CD14-positive monocyte (primary cell): ENCODE measurements at regions not wholly inside any gene's neighbourhood (a gene's known extent, or its start where the extent isn't known, plus 50 kb on each side); places are given as distances from the start of the nearest gene placed in this dataset.

Experiments
- DNase-seq, 3 donors: peaks; one replicate each; pipeline ENCODE4 v3.0.0-alpha.2; 2011 to 2022
- H2AFZ ChIP-seq: 2 replicates; pipeline ENCODE4 v1.6.0; 2012; ENCODE audit warnings: mild to moderate bottlenecking, low read depth, low read length, inconsistent platforms; ENCODE audit not compliant: insufficient read depth, poor library complexity, severe bottlenecking
- H3K27ac ChIP-seq, 2 donors: 1 replicate in 1 of 2; 2 replicates in 1 of 2; pipeline ENCODE4 v1.5.1; 2012 to 2013; ENCODE audit warnings: low read length in 2 of 2, control low read depth in 1 of 2, inconsistent platforms in 1 of 2, low read depth in 1 of 2, mild to moderate bottlenecking in 1 of 2
- H3K27me3 ChIP-seq, 2 donors: one replicate each; pipeline versions ENCODE4 v1.6.0 to v1.6.1; 2011 to 2013; ENCODE audit warnings: low read length in 2 of 2; ENCODE audit not compliant: control insufficient read depth in 2 of 2, insufficient read depth in 2 of 2
- H3K36me3 ChIP-seq, 2 donors: replicated peaks in 1 of 2; 1 replicate in 1 of 2; 2 replicates in 1 of 2; pipeline versions ENCODE4 v1.5.1 to v1.6.1; 2012 to 2013; ENCODE audit warnings: low read length in 2 of 2, control low read depth in 1 of 2, inconsistent platforms in 1 of 2, mild to moderate bottlenecking in 1 of 2; ENCODE audit not compliant: insufficient read depth in 2 of 2, control insufficient read depth in 1 of 2
- H3K4me1 ChIP-seq, 2 donors: 1 replicate in 1 of 2; 2 replicates in 1 of 2; pipeline versions ENCODE4 v1.5.1 to v1.6.1; 2012 to 2013; ENCODE audit warnings: low read length in 2 of 2, control low read depth in 1 of 2, inconsistent platforms in 1 of 2, mild to moderate bottlenecking in 1 of 2, moderate library complexity in 1 of 2; ENCODE audit not compliant: insufficient read depth in 2 of 2, control insufficient read depth in 1 of 2
- H3K4me2 ChIP-seq: replicated peaks from 2 replicates; pipeline ENCODE3; 2012; ENCODE audit warnings: low read length, moderate library complexity, mild to moderate bottlenecking; ENCODE audit not compliant: poor library complexity, severe bottlenecking; ENCODE audit errors: extremely low read depth
- H3K4me3 ChIP-seq, 3 experiments: fragments of 200-600 bp in 1 of 3; sonication (generic) in 1 of 3; replicated peaks in 1 of 3; 1 replicate in 2 of 3; 2 replicates in 1 of 3; pipeline ENCODE4 v1.5.1; 2011 to 2013; ENCODE audit warnings: low read length in 3 of 3, mild to moderate bottlenecking in 3 of 3, control low read depth in 2 of 3, low read depth in 2 of 3, inconsistent platforms in 1 of 3, moderate library complexity in 1 of 3
- H3K79me2 ChIP-seq: 2 replicates; pipeline ENCODE4 v1.6.0; 2012; ENCODE audit warnings: mild to moderate bottlenecking, control low read depth, inconsistent platforms, low read length, moderate library complexity; ENCODE audit not compliant: insufficient read depth
- H3K9ac ChIP-seq: 2 replicates; pipeline ENCODE4 v1.6.0; 2017; ENCODE audit warnings: low read length, mild to moderate bottlenecking; ENCODE audit not compliant: insufficient read depth, poor library complexity, severe bottlenecking
- H3K9me3 ChIP-seq, 2 donors: replicated peaks in 1 of 2; 1 replicate in 1 of 2; 2 replicates in 1 of 2; pipeline versions ENCODE4 v1.5.1 to v1.6.1; 2012 to 2013; ENCODE audit warnings: low read length in 2 of 2, control low read depth in 1 of 2; ENCODE audit not compliant: control insufficient read depth in 1 of 2, insufficient read depth in 1 of 2
- H4K20me1 ChIP-seq: 2 replicates; pipeline ENCODE4 v1.6.0; 2012; ENCODE audit warnings: mild to moderate bottlenecking, low read length, control low read depth, moderate library complexity; ENCODE audit not compliant: insufficient read depth
- H3K27ac Mint-ChIP-seq, 7 donors: one replicate each; pipeline ENCODE4 v1.8.0; 2020; ENCODE audit warnings: mild to moderate bottlenecking in 7 of 7, mixed read lengths in 7 of 7, moderate library complexity in 6 of 7, inconsistent platforms in 2 of 7
- H3K27me3 Mint-ChIP-seq, 3 donors: one replicate each; pipeline ENCODE4 v1.8.0; 2021 to 2022; ENCODE audit warnings: low read depth in 3 of 3, mild to moderate bottlenecking in 3 of 3, mixed read lengths in 3 of 3, moderate library complexity in 3 of 3, inconsistent platforms in 1 of 3
- H3K36me3 Mint-ChIP-seq, 2 donors: one replicate each; pipeline ENCODE4 v1.8.0; 2020; ENCODE audit warnings: mixed read lengths in 2 of 2, inconsistent platforms in 1 of 2, mild to moderate bottlenecking in 1 of 2
- H3K4me1 Mint-ChIP-seq: one replicate; pipeline ENCODE4 v1.8.0; 2020; ENCODE audit warnings: mild to moderate bottlenecking, mixed read lengths
- H3K4me3 Mint-ChIP-seq, 2 donors: one replicate each; pipeline ENCODE4 v1.8.0; 2020; ENCODE audit warnings: mild to moderate bottlenecking in 2 of 2, mixed read lengths in 2 of 2, moderate library complexity in 1 of 2
- H3K9me3 Mint-ChIP-seq, 7 donors: one replicate each; pipeline ENCODE4 v1.8.0; 2020 to 2022; ENCODE audit warnings: mixed read lengths in 7 of 7, mild to moderate bottlenecking in 6 of 7, moderate library complexity in 6 of 7, inconsistent platforms in 2 of 7
- CTCF ChIP-seq: fragments of 200-600 bp; IDR thresholded peaks from one replicate; pipeline ENCODE4 v1.8.0; 2022; ENCODE audit warnings: antibody characterized with exemption, mild to moderate bottlenecking
- WGBS: methylation state at CpG from one replicate; pipeline ENCODE4 v1.1.5; 2013; ENCODE audit warnings: missing lambda C conversion rate; ENCODE audit not compliant: insufficient coverage; 5-methylcytosine and 5-hydroxymethylcytosine counted together
- intact Hi-C, 2 donors: fragments of 100-400 bp; cut with micrococcal nuclease; formaldehyde crosslinking; loops; one replicate each; pipeline versions ENCODE4 v1.15.0 to v1.15.1; 2023

GRCh38 chr14:106786697-106787096 is 1260.3 kb downstream of the TMEM121 start:
- no peaks in the 10 kb centered on the region for H3K36me3 ChIP-seq
- H3K79me2 ChIP-seq: no peaks in the 10 kb centered on the region
- intact Hi-C loops: no loop called here
- H3K27ac ChIP-seq: no peak overlapping the region
- WGBS: no CpG with 5 or more reads among the region's 1 CpG
- H3K4me1 Mint-ChIP-seq: peaks cover 13% of the 10 kb centered on the region
- H3K36me3 Mint-ChIP-seq: no peaks in the 10 kb centered on the region
- DNase-seq: no peak
- no peak overlapping the region for H3K4me2 ChIP-seq
- no peak overlapping the region for H3K9ac ChIP-seq
- H4K20me1 ChIP-seq: no peaks in the 10 kb centered on the region
- H2AFZ ChIP-seq: no peak overlapping the region
- H3K4me3 ChIP-seq: no peak overlapping the region
- peaks cover 0 to 3% (median 2%) of the 10 kb centered on the region in 7 donors for H3K9me3 Mint-ChIP-seq
- no peaks in the 10 kb centered on the region for H3K9me3 ChIP-seq
- no peak overlapping the region for H3K27ac Mint-ChIP-seq
- no peaks in the 10 kb centered on the region for H3K27me3 ChIP-seq
- no peak for TF ChIP-seq CTCF
- no peak overlapping the region for H3K4me3 Mint-ChIP-seq
- no peaks in the 10 kb centered on the region for H3K4me1 ChIP-seq
- peaks cover 0 to 4% (median 2%) of the 10 kb centered on the region in 3 donors for H3K27me3 Mint-ChIP-seq

- intact Hi-C loops: no loop called here
These were observed 1261.2 kb downstream of the TMEM121 start for GRCh38 chr14:106787626-106788025.

More at GRCh38 chr14:106787626-106788025, 1261.2 kb downstream of the TMEM121 start:
- Histone ChIP-seq H3K4me3 (no peak overlapping the region), H3K27me3 (no peaks in the 10 kb centered on the region), H3K9ac (no peak overlapping the region), H3K4me2 (no peak overlapping the region), H2AFZ (peak overlapping the region; percentile 10), H3K79me2 (no peaks in the 10 kb centered on the region), H3K36me3 (no peaks in the 10 kb centered on the region), H3K27ac (no peak overlapping the region), H3K9me3 (no peaks in the 10 kb centered on the region), H3K4me1 (no peaks in the 10 kb centered on the region), H4K20me1 (no peaks in the 10 kb centered on the region)
- Mint-ChIP-seq H3K9me3 (peaks cover 0 to 3% (median 0%) of the 10 kb centered on the region in 7 donors), H3K27ac (no peak overlapping the region), H3K4me3 (no peak overlapping the region), H3K27me3 (peaks cover 0 to 2% (median 2%) of the 10 kb centered on the region in 3 donors), H3K4me1 (peaks cover 13% of the 10 kb centered on the region), H3K36me3 (no peaks in the 10 kb centered on the region)
- no peak for DNase-seq
- TF ChIP-seq CTCF: no peak
- WGBS: 0% methylated on average over 2 of the region's 2 CpGs
